GM19395 (cell line): ENCODE measurements at regions not wholly inside any gene's neighbourhood (a gene's known extent, or its start where the extent isn't known, plus 50 kb on each side); places are given as distances from the start of the nearest gene placed in this dataset.
"Not testable (repeated sequence)": the region's sequence is repeated elsewhere in the genome, so short reads cannot be mapped to it uniquely, and the experiment has no call there.

Source experiments
- ATAC-seq: cut with Tn5 transposase; IDR thresholded peaks from one replicate; pipeline ENCODE4 v1.9.1; 2021; ENCODE audit warnings: mild to moderate bottlenecking, moderate library complexity; ENCODE audit not compliant: unreplicated experiment

- not testable (repeated sequence) for ATAC-seq
These were observed 173.9 kb upstream of the PRSS1 start for GRCh38 chr7:142575351-142575750.

GRCh38 chr7:142571581-142571980, 177.7 kb upstream of the PRSS1 start:
- no peak for ATAC-seq

- ATAC-seq = no peak
These were observed 179.4 kb upstream of the PRSS1 start for GRCh38 chr7:142569851-142570250.

GRCh38 chr7:142568435-142569097, 180.7 kb upstream of the PRSS1 start:
- ATAC-seq = no peak

GRCh38 chr7:142567201-142568075, 181.8 kb upstream of the PRSS1 start:
- no peak for ATAC-seq

- ATAC-seq = no peak
These were observed 183.0 kb upstream of the PRSS1 start for GRCh38 chr7:142566271-142566670.

GRCh38 chr7:142564125-142564524, 185.1 kb upstream of the PRSS1 start:
- ATAC-seq = not testable (repeated sequence)

GRCh38 chr7:142563470-142563869, 185.8 kb upstream of the PRSS1 start:
- ATAC-seq = no peak

GRCh38 chr7:142562688-142563087, 186.6 kb upstream of the PRSS1 start:
- ATAC-seq = no peak

GRCh38 chr7:142561396-142561795, 187.9 kb upstream of the PRSS1 start:
- ATAC-seq = not testable (repeated sequence)

- not testable (repeated sequence) for ATAC-seq
These were observed 188.5 kb upstream of the PRSS1 start for GRCh38 chr7:142560770-142561169.

- no peak for ATAC-seq
These were observed 189.1 kb upstream of the PRSS1 start for GRCh38 chr7:142560166-142560565.

GRCh38 chr7:142557971-142558582, 191.2 kb upstream of the PRSS1 start:
- peak; percentile 93 for ATAC-seq

- no peak for ATAC-seq
These were observed 192.5 kb upstream of the PRSS1 start for GRCh38 chr7:142556740-142557139.

GRCh38 chr7:142554560-142555532, 194.4 kb upstream of the PRSS1 start:
- ATAC-seq = no peak

- ATAC-seq = no peak
These were observed 196.1 kb upstream of the PRSS1 start for GRCh38 chr7:142553216-142553615.

- ATAC-seq = no peak
These were observed 200.3 kb upstream of the PRSS1 start for GRCh38 chr7:142548978-142549377.

GRCh38 chr7:142546452-142546851, 202.8 kb upstream of the PRSS1 start:
- no peak for ATAC-seq

GRCh38 chr7:142542942-142543341, 206.3 kb upstream of the PRSS1 start:
- no peak for ATAC-seq

GRCh38 chr7:142542105-142542504, 207.2 kb upstream of the PRSS1 start:
- no peak for ATAC-seq

- no peak for ATAC-seq
These were observed 208.9 kb upstream of the PRSS1 start for GRCh38 chr7:142540371-142540770.
